RWPE1 (cell line): ENCODE measurements at regions not wholly inside any gene's neighbourhood (a gene's known extent, or its start where the extent isn't known, plus 50 kb on each side); places are given as distances from the start of the nearest gene placed in this dataset.

Experiments
- CTCF ChIA-PET: fragments of 350-600 bp; sonication (Branson Sonifier 250); formaldehyde crosslinking; extraction: SDS; loops from one replicate; lab custom pipeline; 2021; lab: Yijun Ruan, JAX
- POLR2A ChIA-PET: fragments of 400-600 bp; formaldehyde crosslinking; extraction: SDS; loops from one replicate; lab custom pipeline; 2020; ENCODE audit warnings: antibody characterized with exemption; ENCODE audit not compliant: low non-redundant PET; lab: Yijun Ruan, JAX
- DNase-seq: peaks from one replicate; pipeline ENCODE4 v3.0.0; 2012; ENCODE audit warnings: low spot score
- H3K27ac ChIP-seq: fragments of 450-650 bp; 2 replicates; pipeline ENCODE4 v1.5.1; 2017
- CTCF ChIP-seq: fragments of 450-650 bp; conservative IDR thresholded peaks from 2 replicates; pipeline ENCODE4 v1.5.1; 2017; ENCODE audit warnings: low read depth, mild to moderate bottlenecking

GRCh38 chr4:55749666-55750065, 69.9 kb upstream of the EXOC1L start:
- ChIA-PET POLR2A (no interaction called here), CTCF (interaction anchor here (0.8 kb wide), 1 partner anchor 179 kb away, joined by 4 read pairs; no protein-coding TSS in a partner anchor)
- no peak overlapping the region for H3K27ac ChIP-seq
- no peak for TF ChIP-seq CTCF
- DNase-seq: no peak

- no peak for DNase-seq
- ChIA-PET CTCF (no interaction called here), POLR2A (no interaction called here)
- no peak overlapping the region for H3K27ac ChIP-seq
- no peak for TF ChIP-seq CTCF
Observed at GRCh38 chr4:55752810-55753209, 66.8 kb upstream of the EXOC1L start.

GRCh38 chr4:55753856-55754255, 65.7 kb upstream of the EXOC1L start:
- no peak overlapping the region for H3K27ac ChIP-seq
- CTCF ChIA-PET: no interaction called here
- TF ChIP-seq CTCF: no peak
- no peak for DNase-seq
- POLR2A ChIA-PET: interaction anchor here (0.7 kb wide), 1 partner anchor 13 kb away, joined by 3 read pairs; no protein-coding TSS in a partner anchor

GRCh38 chr4:55754754-55755350, 64.7 kb upstream of the EXOC1L start:
- DNase-seq: peak; percentile 72
- H3K27ac ChIP-seq: peak overlapping the region; percentile 81
- ChIA-PET POLR2A (no interaction called here), CTCF (no interaction called here)
- TF ChIP-seq CTCF: no peak

- H3K27ac ChIP-seq: no peak overlapping the region
- no peak for TF ChIP-seq CTCF
- ChIA-PET CTCF (interaction anchor here (0.6 kb wide), 1 partner anchor 24 kb away, joined by 3 read pairs; no protein-coding TSS in a partner anchor), POLR2A (no interaction called here)
- no peak for DNase-seq
Observed at GRCh38 chr4:55756208-55756607, 63.4 kb upstream of the EXOC1L start.

GRCh38 chr4:55757356-55757952, 62.1 kb upstream of the EXOC1L start:
- POLR2A ChIA-PET: no interaction called here
- no peak for TF ChIP-seq CTCF
- CTCF ChIA-PET: no interaction called here
- no peak overlapping the region for H3K27ac ChIP-seq
- DNase-seq: no peak
